Coronary artery (tissue), 2 donors: ENCODE measurements at regions not wholly inside any gene's neighbourhood (a gene's known extent, or its start where the extent isn't known, plus 50 kb on each side); places are given as distances from the start of the nearest gene placed in this dataset.

Experiments used
- DNase-seq: peaks from one replicate; pipeline ENCODE4 v3.0.0-alpha.2; 2017; ENCODE audit warnings: low spot score
- H3K27ac ChIP-seq, 2 donors: fragments of 200-600 bp; sonication (generic); one replicate each; pipeline ENCODE4 v1.5.1; 2016 to 2019
- H3K4me3 ChIP-seq: fragments of 200-600 bp; sonication (generic); 2 replicates; pipeline ENCODE4 v1.5.1; 2016; ENCODE audit warnings: mild to moderate bottlenecking, moderate library complexity
- TF ChIP-seq, protein P1 (sequence below): fragments of 200-600 bp; sonication (generic); IDR thresholded peaks from one replicate; pipeline ENCODE4 v1.5.1; 2019; ENCODE audit warnings: antibody characterized with exemption

DNA sequence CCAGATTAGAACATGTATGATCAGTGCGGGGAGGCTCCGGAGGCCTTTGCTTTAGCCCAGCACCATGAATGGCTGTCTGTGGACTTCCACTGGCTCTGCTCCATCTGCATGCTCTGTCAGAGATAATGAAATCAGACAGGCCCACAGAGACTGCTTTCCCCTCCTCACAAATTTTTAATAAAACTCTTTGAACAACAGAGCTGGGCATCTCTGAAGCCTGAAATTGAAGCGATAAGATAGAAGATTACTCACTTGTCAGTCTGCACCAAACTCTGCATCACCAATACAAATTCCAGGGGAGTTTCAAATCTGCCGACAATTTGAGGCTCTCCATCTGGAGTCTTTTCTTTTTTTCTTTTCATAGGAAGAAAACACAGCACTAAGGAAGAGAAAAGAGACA is 110.0 kb downstream of the DYRK2 start:
- Histone ChIP-seq H3K4me3 (no peak overlapping the region), H3K27ac (no peak overlapping the region)
- TF ChIP-seq, protein P1, sequence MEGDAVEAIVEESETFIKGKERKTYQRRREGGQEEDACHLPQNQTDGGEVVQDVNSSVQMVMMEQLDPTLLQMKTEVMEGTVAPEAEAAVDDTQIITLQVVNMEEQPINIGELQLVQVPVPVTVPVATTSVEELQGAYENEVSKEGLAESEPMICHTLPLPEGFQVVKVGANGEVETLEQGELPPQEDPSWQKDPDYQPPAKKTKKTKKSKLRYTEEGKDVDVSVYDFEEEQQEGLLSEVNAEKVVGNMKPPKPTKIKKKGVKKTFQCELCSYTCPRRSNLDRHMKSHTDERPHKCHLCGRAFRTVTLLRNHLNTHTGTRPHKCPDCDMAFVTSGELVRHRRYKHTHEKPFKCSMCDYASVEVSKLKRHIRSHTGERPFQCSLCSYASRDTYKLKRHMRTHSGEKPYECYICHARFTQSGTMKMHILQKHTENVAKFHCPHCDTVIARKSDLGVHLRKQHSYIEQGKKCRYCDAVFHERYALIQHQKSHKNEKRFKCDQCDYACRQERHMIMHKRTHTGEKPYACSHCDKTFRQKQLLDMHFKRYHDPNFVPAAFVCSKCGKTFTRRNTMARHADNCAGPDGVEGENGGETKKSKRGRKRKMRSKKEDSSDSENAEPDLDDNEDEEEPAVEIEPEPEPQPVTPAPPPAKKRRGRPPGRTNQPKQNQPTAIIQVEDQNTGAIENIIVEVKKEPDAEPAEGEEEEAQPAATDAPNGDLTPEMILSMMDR = no peak
- no peak for DNase-seq

DNA sequence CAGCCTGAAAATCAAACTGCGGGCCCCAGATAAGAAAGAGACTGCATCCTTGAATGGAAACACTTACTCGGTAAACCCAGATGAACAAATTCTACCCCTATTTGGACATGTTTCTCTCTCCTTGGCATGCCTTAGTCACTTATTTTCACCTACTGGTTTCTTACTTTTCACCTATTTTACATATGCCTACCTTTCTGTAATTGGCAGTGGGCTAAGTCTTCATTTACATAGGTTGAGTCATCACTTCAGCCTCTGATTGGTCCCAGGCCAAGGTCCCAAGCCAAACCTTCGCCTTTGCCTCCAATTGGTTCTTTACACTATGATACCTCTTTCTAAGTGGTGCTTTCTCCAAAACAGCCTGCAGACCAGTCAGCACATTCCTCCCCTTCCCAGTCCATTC is 111.3 kb downstream of the DYRK2 start:
- Histone ChIP-seq H3K27ac (no peak overlapping the region), H3K4me3 (no peak overlapping the region)
- no peak for DNase-seq
- TF ChIP-seq, protein P1 = no peak

DNA sequence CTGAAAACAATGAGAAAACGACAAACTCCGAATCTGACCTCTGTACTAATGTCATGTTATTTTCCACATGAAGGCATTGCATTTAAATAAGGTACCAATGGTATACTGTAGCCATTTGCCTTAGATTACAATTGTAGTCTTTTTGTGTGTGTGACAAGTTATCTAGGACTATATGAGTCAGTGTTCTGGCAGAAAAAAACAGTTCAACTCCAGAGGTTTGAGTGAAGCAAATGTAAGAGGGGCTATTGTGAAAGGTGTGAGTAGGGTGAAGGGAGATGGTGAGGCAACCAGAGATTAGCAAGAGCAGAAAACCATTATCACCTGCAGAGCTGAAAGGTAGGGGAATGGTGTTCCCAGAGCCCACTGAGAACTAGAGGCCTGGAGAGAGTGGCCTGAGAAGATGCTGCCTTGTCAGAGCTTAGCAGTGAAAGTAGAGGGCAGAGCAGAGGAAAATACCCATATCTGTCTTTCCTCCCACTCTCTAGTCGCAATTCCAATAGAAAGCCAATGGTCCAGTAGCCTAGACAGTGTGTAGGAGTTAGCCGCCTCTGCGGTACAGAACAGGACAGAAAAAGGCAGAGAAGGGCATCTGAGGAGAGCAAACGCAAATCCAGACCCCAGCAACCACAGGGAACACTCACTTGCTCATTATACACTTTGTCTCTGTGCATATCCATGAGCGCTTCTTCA is 112.2 kb downstream of the DYRK2 start:
- no peak for DNase-seq
- TF ChIP-seq, protein P1 = no peak
- Histone ChIP-seq H3K4me3 (no peak overlapping the region), H3K27ac (no peak overlapping the region)

DNA sequence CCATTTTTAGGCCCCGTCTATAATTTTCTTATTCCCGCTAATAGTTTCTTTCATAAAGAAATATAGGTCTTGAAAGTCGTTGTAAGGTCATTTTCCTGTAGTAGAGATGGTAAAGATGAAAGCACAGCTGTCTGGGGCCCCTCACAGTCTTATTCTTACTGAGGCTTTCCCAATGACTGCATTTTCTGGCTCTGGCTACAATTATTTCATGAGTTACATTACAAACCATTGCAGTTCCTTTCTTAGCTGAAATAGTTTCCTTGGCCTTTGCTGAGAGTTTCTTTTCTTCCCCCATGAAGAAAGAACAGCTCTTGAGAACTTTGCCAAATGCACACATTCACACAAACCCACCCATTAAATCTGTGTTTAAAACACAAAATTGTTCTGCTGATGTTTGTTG is 113.0 kb downstream of the DYRK2 start:
- Histone ChIP-seq H3K27ac (no peak overlapping the region), H3K4me3 (no peak overlapping the region)
- TF ChIP-seq, protein P1 = no peak
- no peak for DNase-seq

DNA sequence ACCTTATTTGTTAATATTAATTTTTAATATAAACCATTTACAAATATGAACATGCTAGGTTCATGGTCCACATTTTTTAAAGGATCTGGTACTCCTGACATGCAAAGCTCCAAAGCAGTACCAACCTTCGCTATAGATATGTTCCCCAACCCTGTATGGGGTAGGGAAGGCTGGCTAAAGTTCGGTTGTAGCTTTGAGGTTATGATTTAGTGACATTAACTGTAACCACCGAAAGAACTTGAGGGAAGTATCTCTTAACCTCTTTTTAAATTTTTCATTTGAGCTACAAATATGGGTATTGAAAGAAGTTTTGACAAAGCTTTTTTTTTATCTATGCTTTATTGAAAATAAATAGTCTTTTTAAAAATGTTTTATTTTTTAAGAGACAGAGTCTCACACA is 115.5 kb downstream of the DYRK2 start:
- DNase-seq = no peak
- TF ChIP-seq, protein P1 = no peak
- Histone ChIP-seq H3K27ac (no peak overlapping the region), H3K4me3 (no peak overlapping the region)

DNA sequence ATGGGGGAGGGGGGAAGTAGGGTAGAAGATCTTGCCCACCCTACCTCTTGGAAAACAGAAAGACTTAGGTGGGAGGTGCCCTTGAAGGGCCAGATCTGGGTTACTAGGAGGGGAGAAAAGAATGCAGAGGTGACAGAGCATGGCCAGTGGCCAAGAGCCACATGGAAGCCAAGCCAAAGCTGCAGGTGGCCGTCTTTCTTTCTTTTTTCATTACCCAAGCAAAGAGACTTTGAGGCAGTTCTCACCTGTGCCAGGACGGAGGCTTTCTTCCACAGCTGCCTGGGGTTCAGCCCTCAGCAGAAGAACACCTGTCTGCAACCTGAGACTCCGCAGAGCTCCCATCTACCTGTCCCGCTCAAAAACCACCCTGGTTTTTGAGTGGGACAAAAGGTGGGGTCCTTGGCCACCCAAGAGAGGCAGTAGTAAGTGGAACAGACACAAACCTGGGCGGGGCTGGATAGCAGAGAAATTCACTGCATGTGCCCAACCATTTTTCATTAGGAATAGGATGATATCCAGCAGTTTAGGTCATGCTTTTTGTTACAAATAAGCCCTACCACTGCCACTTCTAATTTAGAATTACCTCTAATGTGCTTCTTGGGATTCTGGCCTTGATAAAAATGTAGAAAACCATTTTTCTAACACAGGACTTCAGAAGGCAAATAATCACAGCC is 116.5 kb downstream of the DYRK2 start:
- TF ChIP-seq, protein P1 = no peak
- Histone ChIP-seq H3K4me3 (no peak overlapping the region), H3K27ac (no peak overlapping the region)
- DNase-seq = no peak
